Testis (tissue), 2 donors: ENCODE measurements at regions not wholly inside any gene's neighbourhood (a gene's known extent, or its start where the extent isn't known, plus 50 kb on each side); places are given as distances from the start of the nearest gene placed in this dataset.

Experiments
- POLR2A ChIP-seq: fragments of 450-650 bp; IDR thresholded peaks from one replicate; pipeline ENCODE4 v1.6.1; 2017; ENCODE audit warnings: antibody characterized with exemption, mild to moderate bottlenecking, moderate library complexity
- TF ChIP-seq, protein P1 (sequence below), 3 experiments: fragments of 450-650 bp in 2 of 3; fragments of 200-600 bp in 1 of 3; sonication (generic) in 1 of 3; IDR thresholded peaks; one replicate each; pipeline ENCODE4 v1.5.1; 2016 to 2019; ENCODE audit warnings: antibody characterized with exemption in 3 of 3, mild to moderate bottlenecking in 2 of 3, moderate library complexity in 1 of 3

DNA sequence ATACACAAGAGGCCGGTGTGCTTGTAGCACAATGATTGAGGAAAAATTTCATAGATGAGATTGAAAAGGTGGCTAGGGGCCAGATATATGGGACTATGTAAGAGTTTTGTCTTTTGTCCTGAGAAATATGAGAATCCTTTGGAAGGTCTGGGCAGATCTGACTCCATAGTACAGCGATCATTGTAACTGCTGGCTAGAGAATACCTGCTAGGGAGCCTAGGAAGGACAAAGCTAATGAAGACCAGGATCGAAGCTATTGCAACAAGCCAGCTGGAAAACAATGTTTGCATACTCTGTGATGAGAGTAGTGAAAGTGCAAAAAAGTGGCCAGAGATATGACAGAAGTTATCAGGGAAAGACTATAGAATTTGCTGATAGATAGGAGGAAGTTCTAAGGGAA, 537.6 kb downstream of the C12orf50 start:
- TF ChIP-seq, protein P1, sequence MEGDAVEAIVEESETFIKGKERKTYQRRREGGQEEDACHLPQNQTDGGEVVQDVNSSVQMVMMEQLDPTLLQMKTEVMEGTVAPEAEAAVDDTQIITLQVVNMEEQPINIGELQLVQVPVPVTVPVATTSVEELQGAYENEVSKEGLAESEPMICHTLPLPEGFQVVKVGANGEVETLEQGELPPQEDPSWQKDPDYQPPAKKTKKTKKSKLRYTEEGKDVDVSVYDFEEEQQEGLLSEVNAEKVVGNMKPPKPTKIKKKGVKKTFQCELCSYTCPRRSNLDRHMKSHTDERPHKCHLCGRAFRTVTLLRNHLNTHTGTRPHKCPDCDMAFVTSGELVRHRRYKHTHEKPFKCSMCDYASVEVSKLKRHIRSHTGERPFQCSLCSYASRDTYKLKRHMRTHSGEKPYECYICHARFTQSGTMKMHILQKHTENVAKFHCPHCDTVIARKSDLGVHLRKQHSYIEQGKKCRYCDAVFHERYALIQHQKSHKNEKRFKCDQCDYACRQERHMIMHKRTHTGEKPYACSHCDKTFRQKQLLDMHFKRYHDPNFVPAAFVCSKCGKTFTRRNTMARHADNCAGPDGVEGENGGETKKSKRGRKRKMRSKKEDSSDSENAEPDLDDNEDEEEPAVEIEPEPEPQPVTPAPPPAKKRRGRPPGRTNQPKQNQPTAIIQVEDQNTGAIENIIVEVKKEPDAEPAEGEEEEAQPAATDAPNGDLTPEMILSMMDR (IDR thresholded peaks at IDR 0.05), result no peak
- no peak for TF ChIP-seq POLR2A
